ENCODE measurements at regions not wholly inside any gene's neighbourhood (a gene's known extent, or its start where the extent isn't known, plus 50 kb on each side); places are given as distances from the start of the nearest gene placed in this dataset.

GRCh38 chrX:131764216-131764615, 220.3 kb downstream of the OR13H1 start:
- no peak for TF ChIP-seq CTCF (IDR thresholded peaks at IDR 0.05)
- no peak for TF ChIP-seq POLR2A (IDR thresholded peaks at IDR 0.05)

Measured in breast epithelium (tissue), 3 donors.